DMS153 treated with DMSO at 0.1 percent for 48 hours (cell line): ENCODE measurements at regions not wholly inside any gene's neighbourhood (a gene's known extent, or its start where the extent isn't known, plus 50 kb on each side); places are given as distances from the start of the nearest gene placed in this dataset.
"Not testable (repeated sequence)": the region's sequence is repeated elsewhere in the genome, so short reads cannot be mapped to it uniquely, and the experiment has no call there.

Experiments
- DNase-seq: peaks from one replicate; lab custom pipeline; 2025; ENCODE audit not compliant: unreplicated experiment; lab: John Stamatoyannopoulos, UW

DNA sequence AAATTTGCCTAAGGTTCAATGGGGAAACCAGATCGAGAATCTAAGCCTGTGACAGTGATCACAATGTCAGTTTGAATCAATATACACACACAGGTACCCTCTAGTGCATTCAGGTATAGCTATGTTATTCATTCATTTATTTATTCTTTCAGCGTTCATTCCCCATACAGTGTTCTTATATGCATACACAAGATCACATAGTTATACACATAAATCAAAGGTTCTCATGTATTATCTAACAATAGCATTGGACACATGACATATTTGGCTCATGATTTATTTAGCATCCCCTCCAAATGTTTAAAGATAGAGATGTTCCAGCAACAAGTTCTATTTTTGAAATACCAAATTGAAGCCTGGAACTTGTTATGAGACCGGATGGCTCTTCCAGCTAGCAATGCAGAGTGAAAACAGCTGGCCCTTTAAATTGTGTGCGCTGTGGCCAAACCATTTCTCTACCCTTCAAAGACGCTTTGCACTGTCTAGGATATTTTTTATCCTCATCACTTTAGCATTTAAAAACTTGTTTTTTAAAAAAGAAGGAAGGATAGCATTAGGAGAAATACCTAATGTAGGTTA lies 131.0 kb downstream of the ATXN3L start:
- DNase-seq, result no peak

DNA sequence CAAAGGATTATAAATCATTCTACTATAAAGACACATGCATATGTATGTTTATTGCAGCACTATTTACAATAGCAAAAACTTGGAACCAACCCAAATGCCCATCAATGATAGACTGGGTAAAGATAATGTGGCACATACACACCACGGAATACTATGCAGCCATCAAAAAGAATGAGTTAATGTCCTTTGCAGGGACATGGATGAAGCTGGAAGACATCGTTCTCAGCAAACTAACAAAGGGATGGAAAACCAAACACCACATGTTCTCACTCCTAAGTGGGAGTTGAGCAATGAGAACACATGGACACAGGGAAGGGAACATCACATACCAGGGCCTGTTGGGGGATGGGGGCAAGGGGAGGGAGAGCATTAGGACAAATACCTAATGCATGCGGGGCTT lies 133.2 kb downstream of the ATXN3L start:
- not testable (repeated sequence) for DNase-seq

DNA sequence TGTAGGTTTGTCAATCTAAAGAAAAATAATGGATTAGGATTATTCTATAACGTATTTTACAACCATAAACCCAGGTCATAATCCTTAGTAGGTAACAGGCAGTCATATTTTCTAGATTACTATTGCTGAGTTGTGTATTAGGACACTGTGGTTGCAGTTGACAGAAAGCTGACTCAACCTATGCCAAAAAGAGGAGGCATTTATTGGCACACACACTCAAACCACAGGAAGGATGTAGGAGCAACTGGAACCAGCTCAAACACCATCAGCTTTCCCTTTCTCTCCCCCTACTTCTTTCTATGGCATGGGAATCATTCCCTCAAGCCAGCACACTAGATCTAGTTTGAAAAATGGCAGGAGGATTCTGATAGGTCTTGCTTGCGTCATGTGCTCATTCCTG lies 136.4 kb upstream of the FAM9C start:
- DNase-seq, result no peak

DNA sequence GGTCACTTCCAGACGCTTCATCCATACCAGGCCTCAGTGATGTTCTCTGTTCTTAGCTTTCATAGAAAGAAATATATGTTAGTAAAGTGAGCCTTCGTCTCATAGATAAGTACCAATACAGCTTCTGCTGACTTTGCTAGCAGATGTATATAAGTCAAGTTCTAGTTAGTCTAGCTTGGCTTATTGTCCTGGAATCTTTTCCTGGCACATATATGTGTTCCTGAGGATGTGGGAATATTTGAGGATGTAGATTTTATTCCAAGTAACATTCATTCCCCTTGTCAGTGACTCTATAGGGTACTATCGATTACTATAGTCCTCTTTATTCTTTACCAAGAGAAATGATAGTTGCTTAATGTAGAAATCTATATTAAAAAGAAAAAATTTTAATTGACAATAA lies 135.2 kb upstream of the FAM9C start:
- no peak for DNase-seq

DNA sequence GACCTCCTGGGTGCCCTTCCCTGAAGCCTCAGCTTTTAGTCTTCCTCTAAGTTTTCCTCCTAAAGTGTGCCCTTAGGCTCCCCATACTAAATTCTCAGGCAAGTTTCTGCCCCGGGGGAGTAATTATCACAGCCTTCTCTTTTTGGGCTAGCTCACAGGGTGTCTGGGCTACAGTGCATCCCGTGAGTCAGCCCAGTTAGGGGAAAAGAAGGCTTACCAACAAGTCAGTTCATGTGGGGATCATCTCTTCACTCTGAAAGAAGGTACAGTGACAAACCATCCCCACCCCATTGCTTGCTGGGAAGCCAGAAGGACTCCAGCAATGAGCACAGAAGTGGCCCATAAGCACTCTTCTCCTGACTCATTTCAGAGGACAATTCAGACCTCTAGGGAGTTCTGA lies 134.7 kb upstream of the FAM9C start:
- no peak for DNase-seq

DNA sequence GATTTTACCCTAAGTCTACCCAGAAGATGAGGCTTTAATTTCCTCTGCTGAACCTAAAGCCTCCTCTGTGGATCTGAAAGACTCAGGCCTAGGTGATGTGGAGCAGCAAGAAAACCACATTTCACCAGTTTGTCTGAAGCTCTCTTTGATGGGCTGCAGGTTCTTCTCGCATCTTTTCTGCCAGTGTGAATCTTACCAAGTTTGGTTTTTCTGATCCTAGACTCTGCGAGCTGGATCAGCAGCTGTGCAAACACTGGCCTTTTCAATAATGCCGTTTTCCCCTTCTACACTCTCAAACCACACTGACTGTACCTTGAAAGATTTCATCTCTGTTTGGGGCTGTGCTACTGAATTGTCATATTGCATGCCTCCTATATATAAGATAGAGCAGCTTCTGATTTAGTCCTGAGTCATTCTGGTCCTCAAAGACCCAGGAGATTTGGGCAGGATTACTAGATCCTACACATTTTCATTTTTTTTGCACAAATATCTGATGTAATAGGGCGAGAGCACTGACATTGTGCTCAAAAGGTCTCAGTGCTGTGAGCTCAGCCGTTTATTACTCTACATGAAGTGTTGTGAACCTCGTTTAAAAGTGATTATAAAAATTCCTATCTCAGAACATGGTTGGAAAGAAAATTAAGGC lies 133.6 kb upstream of the FAM9C start:
- DNase-seq, result no peak

DNA sequence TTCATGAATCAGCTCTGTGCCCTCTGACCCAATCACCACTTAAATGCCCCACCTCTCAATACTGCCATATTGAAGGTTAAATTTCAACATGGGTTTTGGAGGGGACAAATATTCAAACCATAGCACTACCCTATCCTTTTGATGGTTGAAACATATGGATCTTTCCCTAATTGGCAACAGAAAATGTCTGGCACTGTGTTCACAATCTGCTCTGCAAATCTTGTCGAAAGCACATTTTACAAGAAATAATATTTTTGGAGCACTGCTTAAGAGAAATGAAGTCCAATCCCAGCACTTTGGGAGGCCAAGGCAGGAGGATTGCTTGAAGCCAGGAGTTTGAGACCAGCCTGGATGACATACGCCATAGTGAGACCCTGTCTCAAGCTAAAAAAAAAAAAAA lies 130.6 kb upstream of the FAM9C start:
- DNase-seq, result no peak

DNA sequence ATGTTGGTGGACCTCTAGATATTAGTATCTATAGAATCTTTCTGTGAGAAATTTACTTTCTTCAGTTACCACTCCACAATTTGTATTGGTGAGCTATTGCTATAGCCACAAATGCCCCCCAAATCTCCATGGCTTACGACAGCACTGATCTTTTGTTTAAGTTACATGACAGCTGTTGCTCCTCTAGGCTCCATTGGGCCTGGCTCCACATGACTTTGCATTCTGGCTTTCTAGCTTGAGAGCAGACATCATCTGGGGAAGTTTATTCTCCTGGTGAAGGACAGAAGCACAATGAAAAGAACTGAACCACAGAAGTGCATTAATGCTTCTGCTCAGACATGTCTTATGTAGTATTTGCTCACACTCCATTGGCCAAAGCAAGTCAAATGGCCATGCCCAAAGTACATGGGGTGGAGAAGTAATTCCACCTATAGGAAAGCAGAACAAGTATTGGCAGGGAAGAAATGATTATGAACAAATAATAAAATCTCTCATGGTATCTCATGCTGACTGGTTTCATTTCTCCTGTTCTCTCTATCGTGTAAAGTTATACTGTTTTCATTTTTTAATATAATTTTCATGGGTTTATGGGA lies 126.6 kb upstream of the FAM9C start:
- DNase-seq, result no peak

DNA sequence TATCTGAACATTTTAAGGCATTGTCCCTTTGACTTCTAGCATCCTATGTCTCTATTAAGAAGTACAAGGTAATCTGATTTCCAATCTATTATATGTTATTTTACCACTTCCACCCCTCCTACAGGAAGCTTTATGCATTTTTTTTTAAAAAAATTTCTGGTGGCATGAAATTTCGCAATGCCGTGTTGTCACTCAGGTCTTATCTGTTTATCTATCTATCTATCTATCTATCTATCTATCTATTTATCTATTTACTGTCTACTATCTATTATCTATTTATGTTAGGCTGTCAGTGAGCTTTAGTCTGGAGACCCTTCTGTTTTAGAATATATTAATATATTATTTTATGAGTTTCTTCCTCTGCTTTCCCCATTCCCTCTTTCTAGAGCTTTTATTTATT lies 125.3 kb upstream of the FAM9C start:
- DNase-seq, result no peak

DNA sequence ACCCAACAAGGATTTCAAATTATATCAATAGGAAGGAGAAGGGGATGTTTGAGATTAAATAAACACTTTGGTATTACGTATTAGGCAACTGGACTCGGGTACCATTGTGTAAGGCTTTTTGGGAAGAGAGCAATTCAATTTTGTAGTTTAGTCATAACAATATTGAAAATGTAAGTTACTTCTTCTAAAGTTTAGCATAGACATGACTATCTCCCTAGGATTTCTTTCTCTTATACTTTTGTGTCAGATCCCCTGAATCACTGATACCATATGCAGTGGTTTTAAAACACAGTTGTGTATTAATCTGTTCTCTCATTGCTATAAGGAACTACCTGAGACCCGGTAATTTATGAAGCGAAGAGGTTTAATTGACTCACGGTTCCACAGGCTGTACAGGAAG lies 123.8 kb upstream of the FAM9C start:
- no peak for DNase-seq

DNA sequence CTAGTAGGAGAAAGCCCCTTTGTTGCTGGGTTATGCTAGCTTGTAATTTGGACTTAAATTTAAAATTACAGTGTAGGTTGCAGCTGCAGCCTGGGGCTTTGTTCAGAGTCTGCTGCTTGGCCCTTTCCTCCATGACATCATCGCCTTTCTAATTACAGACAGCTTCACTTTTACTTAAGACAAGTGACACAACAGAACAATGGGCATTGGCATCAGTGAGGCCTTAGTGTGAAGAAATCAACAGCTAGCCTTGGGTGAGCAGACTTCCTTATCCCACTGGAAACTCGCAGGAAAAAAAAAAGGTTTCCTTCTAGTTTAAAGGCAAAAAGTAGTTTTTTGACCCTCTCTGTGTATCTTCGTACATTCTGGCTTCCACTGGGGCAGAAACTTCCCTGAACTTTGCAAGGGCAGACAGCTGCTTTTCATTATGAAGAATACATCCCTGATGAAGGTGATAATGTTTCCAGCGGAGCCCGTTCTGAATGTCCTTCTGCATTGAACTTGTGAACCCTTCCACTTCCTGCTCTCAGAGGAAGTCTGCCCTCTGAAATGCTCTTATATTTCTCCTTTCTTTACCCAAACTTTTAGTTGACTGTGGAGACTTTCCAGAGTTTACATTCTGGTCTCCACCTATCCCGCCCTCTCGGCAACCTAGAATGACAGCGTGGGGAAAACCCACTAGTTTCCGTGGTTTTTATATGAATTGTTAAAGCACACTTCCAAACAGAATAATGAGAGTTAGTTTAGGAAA lies 123.2 kb upstream of the FAM9C start:
- no peak for DNase-seq

DNA sequence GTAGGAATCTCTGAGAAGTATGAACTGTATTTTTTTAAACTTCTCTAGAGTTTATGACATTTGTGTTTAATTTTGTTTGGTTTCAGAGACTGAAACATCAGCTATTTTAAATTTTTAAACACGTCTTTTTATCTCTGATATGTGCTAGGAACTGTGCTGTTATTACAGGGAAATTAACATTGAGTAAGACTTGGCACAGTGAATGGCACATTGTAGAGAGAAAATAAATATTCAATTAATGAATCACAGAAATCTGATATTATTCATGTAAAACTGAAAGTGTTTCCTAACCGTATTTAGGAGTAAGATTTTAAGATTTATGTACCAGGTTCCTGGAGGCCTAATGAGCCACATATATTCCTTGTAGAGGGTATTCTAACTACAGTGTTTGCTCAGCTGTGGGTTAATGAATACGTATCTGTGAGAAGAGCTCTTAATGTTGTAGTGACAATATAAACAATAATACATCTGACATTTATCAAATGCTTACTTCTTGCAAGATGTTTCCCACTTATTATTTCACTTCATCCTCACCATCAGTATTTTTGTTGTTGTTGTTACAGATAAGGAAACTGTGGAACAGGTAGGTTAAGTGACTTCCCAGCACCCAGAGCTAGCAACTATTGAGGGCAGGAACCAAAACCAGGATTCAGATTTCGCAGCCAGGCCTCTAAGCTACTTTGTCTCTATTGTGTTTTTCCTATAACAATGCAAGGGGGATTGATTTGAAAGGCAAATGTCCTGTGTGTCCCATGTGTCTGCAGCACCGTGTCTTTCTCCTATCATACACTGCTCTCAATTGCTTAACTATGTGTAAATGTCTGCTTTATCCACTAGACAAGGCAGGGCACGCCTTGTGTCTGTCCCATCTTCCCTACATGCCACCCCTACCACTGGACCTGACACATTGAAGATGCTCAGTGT lies 121.1 kb upstream of the FAM9C start:
- DNase-seq, result peak; percentile 38

DNA sequence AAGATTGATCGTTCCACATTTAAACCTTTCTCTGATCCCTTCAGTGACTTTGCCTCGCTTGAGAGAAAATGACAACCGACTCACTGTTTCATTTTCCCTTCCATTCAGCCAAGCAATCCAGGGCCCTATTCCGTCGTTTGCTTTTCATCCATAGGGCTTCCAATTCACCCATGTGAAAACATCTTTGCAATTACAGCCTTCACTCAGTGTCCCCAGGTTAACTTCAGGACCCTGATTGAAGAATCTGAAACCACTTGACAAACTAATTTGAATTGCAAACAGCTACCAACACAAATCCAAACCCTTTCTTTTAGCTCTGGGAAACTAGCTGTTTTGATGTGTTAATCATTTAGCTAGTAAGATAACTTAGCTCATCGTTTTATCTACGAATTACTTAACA lies 120.2 kb upstream of the FAM9C start:
- no peak for DNase-seq

DNA sequence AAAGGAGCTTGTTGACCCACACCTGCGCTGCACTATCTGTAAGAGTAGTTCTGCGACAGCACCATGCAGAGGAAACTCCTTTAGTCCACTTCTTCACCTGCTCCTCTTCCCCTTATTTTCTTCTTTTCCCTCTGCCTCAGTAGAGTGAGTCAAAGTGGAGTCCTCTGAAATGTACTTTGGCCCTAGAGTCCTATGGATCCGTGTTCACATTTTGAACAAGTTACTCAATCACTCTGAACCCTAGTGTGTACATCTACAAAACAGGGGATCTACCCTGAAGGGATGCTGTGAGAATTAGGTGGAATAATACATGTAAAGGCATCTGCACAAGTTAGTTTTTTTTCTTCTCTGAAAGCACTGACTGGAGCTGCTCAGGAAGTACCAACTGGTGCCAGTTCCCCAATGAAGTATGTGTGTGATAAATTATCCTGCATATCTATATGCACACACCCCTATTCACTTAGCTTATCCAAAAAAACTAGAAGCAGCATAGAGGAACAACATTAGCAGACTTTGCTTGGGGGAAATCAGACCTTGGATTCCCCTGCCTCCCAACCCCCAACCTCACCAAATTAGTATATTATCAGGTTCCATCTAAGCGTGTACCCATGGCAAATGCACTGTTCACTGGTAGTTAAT lies 118.5 kb upstream of the FAM9C start:
- DNase-seq, result no peak

DNA sequence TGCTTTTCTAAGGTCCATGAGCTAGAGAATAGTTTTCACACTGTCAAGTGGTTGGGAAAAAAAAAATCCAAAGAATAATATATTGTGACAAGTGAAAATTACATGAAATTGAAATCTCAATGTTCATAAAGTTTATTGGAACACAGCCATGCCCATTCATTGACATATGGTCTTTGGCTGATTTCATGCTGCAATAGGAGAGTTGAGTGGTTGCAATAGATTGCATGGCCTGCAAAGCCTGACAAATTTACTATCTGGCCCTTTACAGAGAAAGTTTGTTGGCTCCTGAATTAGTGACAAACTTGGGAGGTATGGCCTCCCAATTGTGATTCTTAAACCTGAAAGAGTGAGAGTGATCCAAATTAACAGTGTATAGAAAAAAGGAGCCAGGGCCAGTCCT lies 115.5 kb upstream of the FAM9C start:
- no peak for DNase-seq

DNA sequence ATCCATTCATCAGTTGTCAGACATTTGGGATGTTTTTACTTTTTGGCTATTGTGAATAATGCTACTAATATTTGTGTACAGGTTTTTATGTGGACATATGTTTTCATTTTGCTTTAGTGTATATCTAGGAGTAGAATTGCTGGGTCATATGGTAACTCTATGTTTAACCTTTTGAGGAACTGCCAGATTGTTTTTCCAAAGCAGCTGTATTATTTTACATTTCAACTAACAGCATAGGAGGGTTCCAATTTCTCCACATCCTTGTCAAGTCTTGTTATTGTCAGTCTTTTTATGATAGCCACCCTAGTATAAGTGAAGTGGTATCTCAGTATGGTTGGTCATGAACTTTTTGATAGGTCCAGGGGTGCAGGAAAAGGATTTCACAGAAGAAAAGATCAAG lies 114.5 kb upstream of the FAM9C start:
- no peak for DNase-seq

DNA sequence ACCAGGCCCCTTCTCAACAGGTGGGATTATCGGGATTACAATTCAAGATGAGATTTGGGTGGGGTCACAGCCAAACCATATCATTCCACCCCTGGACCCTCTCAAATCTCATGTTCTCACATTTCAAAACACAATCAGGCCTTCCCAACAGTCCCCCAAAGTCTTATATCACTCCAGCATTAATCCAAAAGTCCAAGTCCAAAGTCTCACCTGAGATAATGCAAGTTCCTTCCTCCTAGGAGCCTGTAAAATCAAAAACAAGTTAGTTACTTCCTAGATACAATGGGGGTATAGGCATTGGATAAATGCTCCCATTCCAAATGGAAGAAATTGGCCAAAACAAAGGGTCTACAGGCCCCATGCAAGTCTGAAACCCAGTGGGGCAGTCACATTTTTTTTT lies 111.1 kb upstream of the FAM9C start:
- DNase-seq, result not testable (repeated sequence)

DNA sequence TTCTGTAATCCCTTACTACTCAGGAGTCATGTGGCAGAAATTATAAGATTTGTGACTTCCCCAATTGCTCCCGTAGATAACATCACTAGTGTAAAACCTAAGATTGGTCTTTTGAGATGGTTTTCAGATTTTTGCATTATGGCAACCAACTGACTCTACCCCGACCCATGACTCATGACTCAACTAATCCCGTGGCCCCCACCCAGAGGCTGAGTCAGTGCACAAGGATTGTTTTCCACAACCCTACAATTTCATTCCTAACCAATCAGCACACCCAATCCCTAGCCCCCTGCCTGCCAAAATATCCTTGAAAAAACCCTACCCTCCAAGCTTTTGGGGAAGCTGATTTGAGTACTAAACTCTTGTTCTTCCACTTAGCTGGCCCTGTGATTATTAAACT lies 109.4 kb upstream of the FAM9C start:
- DNase-seq, result no peak

DNA sequence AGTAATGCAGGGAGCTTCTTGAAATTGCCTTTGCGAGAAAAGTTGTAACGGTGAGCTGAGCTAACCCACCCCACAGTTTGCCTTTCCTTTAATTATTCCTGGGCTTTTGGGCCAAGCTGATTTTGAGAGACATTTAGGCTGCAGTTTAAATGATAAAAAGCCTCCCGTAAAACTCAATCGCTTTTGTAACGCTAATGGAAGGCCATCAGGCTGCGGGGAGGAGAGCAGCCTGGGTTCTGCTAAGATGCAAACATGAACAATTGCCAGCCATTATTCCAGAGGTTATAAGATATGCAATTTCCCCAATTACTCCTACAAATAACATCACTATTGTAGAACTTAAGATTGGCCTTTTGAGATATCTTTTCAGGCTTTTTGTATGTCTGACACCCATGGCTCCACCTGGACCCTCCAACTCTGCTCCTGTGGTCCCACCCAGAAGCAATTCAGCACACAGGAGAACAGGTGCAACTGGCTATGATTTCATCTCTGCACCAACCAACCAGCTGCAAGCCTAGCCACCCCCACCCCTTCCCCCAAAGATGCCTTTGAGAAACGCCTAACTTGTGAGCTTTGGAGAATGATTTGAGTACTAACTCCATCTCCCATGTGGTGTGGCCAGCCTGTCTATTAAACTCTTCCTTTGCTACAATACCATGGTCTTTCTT lies 108.2 kb upstream of the FAM9C start:
- DNase-seq, result no peak

DNA sequence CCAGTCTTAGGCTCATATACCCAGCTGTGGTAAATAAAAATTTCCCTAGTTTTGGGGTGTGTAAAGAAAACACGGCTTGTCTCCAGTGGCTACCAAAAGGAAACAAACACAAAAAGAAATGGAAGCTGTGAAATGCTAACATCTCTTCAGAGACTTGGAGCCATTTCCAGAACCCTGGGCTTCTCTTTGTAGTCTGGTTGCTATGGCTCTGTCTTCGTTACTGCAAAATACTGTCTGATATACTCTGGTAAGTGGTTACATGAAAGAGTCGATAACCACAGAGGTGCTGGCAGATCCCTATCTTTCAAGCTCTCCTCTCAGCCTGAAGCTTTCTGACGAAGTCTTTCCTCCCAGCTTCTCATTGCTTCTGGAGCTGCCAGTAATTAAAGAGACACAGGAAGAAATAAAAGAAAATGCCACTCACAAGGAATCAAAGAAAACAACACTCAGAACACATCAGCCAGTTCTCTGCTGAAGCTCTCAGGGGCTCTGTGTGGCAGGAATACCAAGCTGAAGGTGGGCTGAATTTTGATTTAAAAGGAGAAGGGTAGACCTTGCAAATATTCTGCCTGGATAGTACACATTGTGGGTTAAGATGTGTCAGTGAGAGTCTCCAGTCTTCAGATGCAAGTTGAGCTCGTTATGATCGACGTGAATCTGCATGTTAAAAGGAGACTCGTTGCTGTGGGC lies 107.6 kb upstream of the FAM9C start:
- no peak for DNase-seq
